ENCODE measurements at regions not wholly inside any gene's neighbourhood (a gene's known extent, or its start where the extent isn't known, plus 50 kb on each side); places are given as distances from the start of the nearest gene placed in this dataset.

- H3K9ac ChIP-seq (ENCODE audit: control insufficient read depth, extremely low read depth, insufficient read depth, low read length): peak overlapping the region; percentile 31
- no peaks in the 10 kb centered on the region for H3K9me1 ChIP-seq (ENCODE audit: control insufficient read depth, extremely low read depth, insufficient read depth, low read length)
- peaks cover 15% of the 10 kb centered on the region for H3K27me3 ChIP-seq (ENCODE audit: control insufficient read depth, extremely low read depth, insufficient read depth, low read length)
- dilution Hi-C loops (cut with MboI; ENCODE audit: extremely low pct_ligation_motif_present, low sequenced_read_pairs): no loop called here
- H4K20me1 ChIP-seq (ENCODE audit: control insufficient read depth, extremely low read depth, insufficient read depth, low read length): no peaks in the 10 kb centered on the region
- H3K79me2 ChIP-seq (ENCODE audit: control insufficient read depth, insufficient read depth, low read length): no peaks in the 10 kb centered on the region
- H2AFZ ChIP-seq (ENCODE audit: control insufficient read depth, low read length): no peak overlapping the region
- H3K4me3 ChIP-seq (ENCODE audit: control insufficient read depth in 2 of 3, extremely low read depth in 1 of 3, insufficient read depth in 2 of 3, low read depth in 1 of 3, low read length in 3 of 3): peak overlapping the region in 2 of 3 experiments; percentile 11 to 29
- peak overlapping the region; percentile 77 for H3K4me2 ChIP-seq (ENCODE audit: control insufficient read depth, extremely low read depth, insufficient read depth, low read depth, low read length)
- H3K27ac ChIP-seq (ENCODE audit: control insufficient read depth, insufficient read depth, low read length): no peak overlapping the region
- H3K36me3 ChIP-seq (ENCODE audit: control insufficient read depth in 2 of 2, extremely low read depth in 1 of 2, insufficient read depth in 2 of 2, low read length in 2 of 2): no peaks in the 10 kb centered on the region
- no peaks in the 10 kb centered on the region for H3K9me3 ChIP-seq (ENCODE audit: control insufficient read depth, low read depth, low read length)
- TF ChIP-seq, protein P1, sequence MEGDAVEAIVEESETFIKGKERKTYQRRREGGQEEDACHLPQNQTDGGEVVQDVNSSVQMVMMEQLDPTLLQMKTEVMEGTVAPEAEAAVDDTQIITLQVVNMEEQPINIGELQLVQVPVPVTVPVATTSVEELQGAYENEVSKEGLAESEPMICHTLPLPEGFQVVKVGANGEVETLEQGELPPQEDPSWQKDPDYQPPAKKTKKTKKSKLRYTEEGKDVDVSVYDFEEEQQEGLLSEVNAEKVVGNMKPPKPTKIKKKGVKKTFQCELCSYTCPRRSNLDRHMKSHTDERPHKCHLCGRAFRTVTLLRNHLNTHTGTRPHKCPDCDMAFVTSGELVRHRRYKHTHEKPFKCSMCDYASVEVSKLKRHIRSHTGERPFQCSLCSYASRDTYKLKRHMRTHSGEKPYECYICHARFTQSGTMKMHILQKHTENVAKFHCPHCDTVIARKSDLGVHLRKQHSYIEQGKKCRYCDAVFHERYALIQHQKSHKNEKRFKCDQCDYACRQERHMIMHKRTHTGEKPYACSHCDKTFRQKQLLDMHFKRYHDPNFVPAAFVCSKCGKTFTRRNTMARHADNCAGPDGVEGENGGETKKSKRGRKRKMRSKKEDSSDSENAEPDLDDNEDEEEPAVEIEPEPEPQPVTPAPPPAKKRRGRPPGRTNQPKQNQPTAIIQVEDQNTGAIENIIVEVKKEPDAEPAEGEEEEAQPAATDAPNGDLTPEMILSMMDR (optimal IDR thresholded peaks at IDR 0.05 in 1 of 3, IDR thresholded peaks at IDR 0.05 in 1 of 3, conservative IDR thresholded peaks at IDR 0.05 in 1 of 3; ENCODE audit: extremely low read depth in 1 of 3, insufficient read depth in 2 of 3, low read length in 3 of 3): no peak
- TF ChIP-seq EZH2 (IDR thresholded peaks at IDR 0.05; ENCODE audit: low read length): no peak
- peak; percentile 17 for FAIRE-seq
- DNase-seq (ENCODE audit: low read depth, low spot score): no peak
- peaks cover 30% of the 10 kb centered on the region for H3K4me1 ChIP-seq (ENCODE audit: control insufficient read depth, extremely low read depth, insufficient read depth, low read length)
Observed at GRCh38 chr10:71075086-71075758, 137.1 kb upstream of the UNC5B start.

DNA sequence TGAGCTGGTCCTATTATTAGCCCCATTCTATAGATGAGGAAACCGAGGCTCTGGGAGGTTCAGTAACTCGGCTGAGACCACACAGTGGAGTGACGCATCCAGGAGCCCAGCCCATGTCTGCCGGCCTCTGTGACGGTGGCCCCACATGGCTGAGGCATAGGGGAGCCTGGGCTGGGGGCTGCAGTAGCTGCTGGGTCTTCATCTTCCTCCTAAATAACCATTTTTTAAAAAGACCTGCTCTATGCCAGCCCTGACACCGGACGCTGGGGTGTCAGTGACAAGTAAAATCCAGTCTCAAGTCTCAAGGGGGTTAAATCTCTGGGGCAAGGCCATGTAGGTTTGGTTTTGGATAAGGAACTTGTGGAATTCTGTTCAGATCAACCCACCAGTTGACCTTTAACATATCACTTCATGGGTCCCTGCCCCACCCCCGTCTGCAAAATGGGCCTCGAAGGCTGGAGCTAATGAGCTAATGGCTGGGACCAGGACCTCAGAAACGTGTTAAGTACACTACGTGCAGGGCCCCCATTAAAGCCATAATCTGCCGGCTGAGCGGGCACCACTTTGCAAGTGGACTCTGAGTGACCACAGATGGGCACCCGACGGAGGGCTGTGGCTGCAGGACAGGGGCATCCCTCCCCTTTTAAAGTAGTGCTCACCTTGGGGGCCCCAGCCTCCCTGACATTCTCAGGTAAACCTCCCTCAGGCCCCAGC, 136.5 kb upstream of the UNC5B start:
- dilution Hi-C loops (cut with MboI; ENCODE audit: extremely low pct_ligation_motif_present, low sequenced_read_pairs): no loop called here
- DNase-seq (ENCODE audit: low read depth, low spot score) (no peak), FAIRE-seq (no peak)
- H3K27ac ChIP-seq (ENCODE audit: control insufficient read depth, insufficient read depth, low read length): no peak overlapping the region
- H2AFZ ChIP-seq (ENCODE audit: control insufficient read depth, low read length): no peak overlapping the region
- H3K27me3 ChIP-seq (ENCODE audit: control insufficient read depth, extremely low read depth, insufficient read depth, low read length): peaks cover 15% of the 10 kb centered on the region
- H3K79me2 ChIP-seq (ENCODE audit: control insufficient read depth, insufficient read depth, low read length): no peaks in the 10 kb centered on the region
- no peaks in the 10 kb centered on the region for H3K36me3 ChIP-seq (ENCODE audit: control insufficient read depth in 2 of 2, extremely low read depth in 1 of 2, insufficient read depth in 2 of 2, low read length in 2 of 2)
- peaks cover 30% of the 10 kb centered on the region for H3K4me1 ChIP-seq (ENCODE audit: control insufficient read depth, extremely low read depth, insufficient read depth, low read length)
- no peak overlapping the region for H3K4me2 ChIP-seq (ENCODE audit: control insufficient read depth, extremely low read depth, insufficient read depth, low read depth, low read length)
- no peak overlapping the region for H3K4me3 ChIP-seq (ENCODE audit: control insufficient read depth in 2 of 3, extremely low read depth in 1 of 3, insufficient read depth in 2 of 3, low read depth in 1 of 3, low read length in 3 of 3)
- TF ChIP-seq, protein P1 (optimal IDR thresholded peaks at IDR 0.05 in 1 of 3, IDR thresholded peaks at IDR 0.05 in 1 of 3, conservative IDR thresholded peaks at IDR 0.05 in 1 of 3; ENCODE audit: extremely low read depth in 1 of 3, insufficient read depth in 2 of 3, low read length in 3 of 3): no peak
- no peak for TF ChIP-seq EZH2 (IDR thresholded peaks at IDR 0.05; ENCODE audit: low read length)
- no peak overlapping the region for H3K9ac ChIP-seq (ENCODE audit: control insufficient read depth, extremely low read depth, insufficient read depth, low read length)
- no peaks in the 10 kb centered on the region for H4K20me1 ChIP-seq (ENCODE audit: control insufficient read depth, extremely low read depth, insufficient read depth, low read length)
- H3K9me3 ChIP-seq (ENCODE audit: control insufficient read depth, low read depth, low read length): no peaks in the 10 kb centered on the region
- H3K9me1 ChIP-seq (ENCODE audit: control insufficient read depth, extremely low read depth, insufficient read depth, low read length): no peaks in the 10 kb centered on the region

Measured in keratinocyte (primary cell).